ENCODE measurements at regions not wholly inside any gene's neighbourhood (a gene's known extent, or its start where the extent isn't known, plus 50 kb on each side); places are given as distances from the start of the nearest gene placed in this dataset.

DNA sequence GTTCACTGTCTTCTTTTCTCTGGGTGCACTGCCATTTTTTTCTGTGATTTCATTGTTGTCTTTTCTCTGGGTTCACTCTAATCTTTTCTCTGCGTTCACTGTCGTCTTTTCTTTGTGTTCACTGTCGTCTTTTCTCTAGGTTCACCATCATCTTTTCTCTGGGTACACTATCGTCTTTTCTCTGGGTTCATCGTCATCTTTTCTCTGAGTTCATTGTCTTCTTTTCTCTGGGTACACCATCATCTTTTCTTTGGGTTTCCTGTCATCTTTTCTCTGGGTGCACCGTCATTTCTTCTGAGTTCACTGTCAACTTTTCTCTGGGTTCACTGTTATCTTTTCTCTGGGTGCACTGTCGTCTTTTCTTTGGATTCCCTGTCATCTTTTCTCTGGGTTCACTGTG, 137.6 kb upstream of the MAP3K4 start:
- Histone ChIP-seq H3K4me1 (ENCODE audit: control insufficient read depth in 2 of 2, insufficient read depth in 2 of 2, low read length in 2 of 2) (no peaks in the 10 kb centered on the region), H3K9me3 (ENCODE audit: control insufficient read depth in 2 of 2, insufficient read depth in 1 of 2, low read length in 1 of 2) (no peaks in the 10 kb centered on the region), H3K27me3 (ENCODE audit: control insufficient read depth in 2 of 2, insufficient read depth in 1 of 2, low read length in 1 of 2) (no peaks in the 10 kb centered on the region), H3K4me3 (ENCODE audit: low read length in 2 of 2) (no peak overlapping the region), H3K36me3 (ENCODE audit: control insufficient read depth in 2 of 2, insufficient read depth in 2 of 2, low read length in 1 of 2) (no peaks in the 10 kb centered on the region), H3K27ac (ENCODE audit: low read depth in 1 of 2, low read length in 1 of 2) (no peak overlapping the region)
- 92% methylated on average over 7 of the region's 7 CpGs for WGBS
- no peak for DNase-seq (ENCODE audit: low read depth in 6 of 9, low spot score in 9 of 9)

- Histone ChIP-seq H3K36me3 (ENCODE audit: control insufficient read depth in 2 of 2, insufficient read depth in 2 of 2, low read length in 1 of 2) (no peaks in the 10 kb centered on the region), H3K4me1 (ENCODE audit: control insufficient read depth in 2 of 2, insufficient read depth in 2 of 2, low read length in 2 of 2) (no peaks in the 10 kb centered on the region), H3K4me3 (ENCODE audit: low read length in 2 of 2) (no peak overlapping the region), H3K27me3 (ENCODE audit: control insufficient read depth in 2 of 2, insufficient read depth in 1 of 2, low read length in 1 of 2) (no peaks in the 10 kb centered on the region), H3K9me3 (ENCODE audit: control insufficient read depth in 2 of 2, insufficient read depth in 1 of 2, low read length in 1 of 2) (peaks cover 0 to 15% of the 10 kb centered on the region in 2 donors), H3K27ac (ENCODE audit: low read depth in 1 of 2, low read length in 1 of 2) (no peak overlapping the region)
- 96% methylated on average over 3 of the region's 3 CpGs for WGBS
- no peak for DNase-seq (ENCODE audit: low read depth in 6 of 9, low spot score in 9 of 9)
Measured at GRCh38 chr6:160858886-160859285, 132.7 kb upstream of the MAP3K4 start.

- Histone ChIP-seq H3K36me3 (ENCODE audit: control insufficient read depth in 2 of 2, insufficient read depth in 2 of 2, low read length in 1 of 2) (no peaks in the 10 kb centered on the region), H3K9me3 (ENCODE audit: control insufficient read depth in 2 of 2, insufficient read depth in 1 of 2, low read length in 1 of 2) (peaks cover 0 to 20% of the 10 kb centered on the region in 2 donors), H3K4me3 (ENCODE audit: low read length in 2 of 2) (no peak overlapping the region), H3K27ac (ENCODE audit: low read depth in 1 of 2, low read length in 1 of 2) (no peak overlapping the region), H3K27me3 (ENCODE audit: control insufficient read depth in 2 of 2, insufficient read depth in 1 of 2, low read length in 1 of 2) (no peaks in the 10 kb centered on the region), H3K4me1 (ENCODE audit: control insufficient read depth in 2 of 2, insufficient read depth in 2 of 2, low read length in 2 of 2) (no peaks in the 10 kb centered on the region)
- DNase-seq (ENCODE audit: low read depth in 6 of 9, low spot score in 9 of 9) = no peak
- 89% methylated on average over 9 of the region's 9 CpGs for WGBS
Measured at GRCh38 chr6:160859822-160860221, 131.7 kb upstream of the MAP3K4 start.

DNA sequence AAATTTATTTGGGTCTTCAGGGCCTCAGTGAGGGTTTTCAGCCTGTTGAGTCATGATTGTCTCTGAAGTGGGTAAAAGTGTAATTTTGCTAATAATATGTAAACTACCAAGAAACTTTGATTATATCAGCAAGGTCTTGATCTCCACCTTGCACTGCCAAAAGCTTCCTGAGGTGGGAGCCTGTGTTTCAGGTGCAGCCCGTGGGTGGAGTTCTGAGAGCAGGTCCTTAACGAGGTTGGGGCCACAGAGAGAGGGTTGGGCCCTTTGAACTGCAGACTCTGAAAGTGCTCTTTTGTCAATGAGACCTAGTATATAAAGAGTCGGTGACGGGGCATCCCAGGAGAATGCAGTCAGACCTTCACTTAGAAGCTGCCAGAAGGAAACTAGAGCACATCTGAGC, 129.7 kb upstream of the MAP3K4 start:
- H3K27me3 ChIP-seq (ENCODE audit: control insufficient read depth in 2 of 2, insufficient read depth in 1 of 2, low read length in 1 of 2) = no peaks in the 10 kb centered on the region
- no peak overlapping the region for H3K4me3 ChIP-seq (ENCODE audit: low read length in 2 of 2)
- 65% methylated on average over 4 of the region's 4 CpGs for WGBS
- H3K9me3 ChIP-seq (ENCODE audit: control insufficient read depth in 2 of 2, insufficient read depth in 1 of 2, low read length in 1 of 2) = peaks cover under 1 to 22% of the 10 kb centered on the region in 2 donors
- DNase-seq (ENCODE audit: low read depth in 6 of 9, low spot score in 9 of 9) = no peak
- no peaks in the 10 kb centered on the region for H3K4me1 ChIP-seq (ENCODE audit: control insufficient read depth in 2 of 2, insufficient read depth in 2 of 2, low read length in 2 of 2)
- no peaks in the 10 kb centered on the region for H3K36me3 ChIP-seq (ENCODE audit: control insufficient read depth in 2 of 2, insufficient read depth in 2 of 2, low read length in 1 of 2)
- no peak overlapping the region for H3K27ac ChIP-seq (ENCODE audit: low read depth in 1 of 2, low read length in 1 of 2)

DNA sequence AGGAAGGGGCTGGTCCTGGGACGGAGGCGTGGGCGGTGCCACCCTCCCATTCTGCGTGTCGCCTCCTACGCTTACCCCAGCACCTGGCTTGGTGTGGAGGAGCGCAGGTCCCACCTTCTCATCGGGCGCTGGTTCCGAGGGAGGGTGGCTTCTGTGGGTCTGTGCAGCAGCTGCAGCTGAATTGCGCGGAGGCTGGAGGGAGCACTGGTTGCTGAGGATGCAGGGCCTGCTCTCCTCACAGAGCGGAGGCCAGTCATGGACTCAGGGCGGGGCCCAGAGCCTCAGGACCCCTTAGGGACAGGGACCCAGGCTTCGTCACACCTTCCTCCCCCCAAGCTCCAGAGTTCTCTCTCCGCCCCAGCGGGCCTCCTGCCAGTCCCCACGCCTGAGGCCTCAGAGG, 127.8 kb upstream of the MAP3K4 start:
- no peaks in the 10 kb centered on the region for H3K4me1 ChIP-seq (ENCODE audit: control insufficient read depth in 2 of 2, insufficient read depth in 2 of 2, low read length in 2 of 2)
- H3K36me3 ChIP-seq (ENCODE audit: control insufficient read depth in 2 of 2, insufficient read depth in 2 of 2, low read length in 1 of 2) = no peaks in the 10 kb centered on the region
- H3K9me3 ChIP-seq (ENCODE audit: control insufficient read depth in 2 of 2, insufficient read depth in 1 of 2, low read length in 1 of 2) = peaks cover 1 to 23% of the 10 kb centered on the region in 2 donors
- H3K27me3 ChIP-seq (ENCODE audit: control insufficient read depth in 2 of 2, insufficient read depth in 1 of 2, low read length in 1 of 2) = no peaks in the 10 kb centered on the region
- WGBS = 96% methylated on average over 18 of the region's 18 CpGs
- no peak for DNase-seq (ENCODE audit: low read depth in 6 of 9, low spot score in 9 of 9)
- no peak overlapping the region for H3K4me3 ChIP-seq (ENCODE audit: low read length in 2 of 2)
- no peak overlapping the region for H3K27ac ChIP-seq (ENCODE audit: low read depth in 1 of 2, low read length in 1 of 2)

DNA sequence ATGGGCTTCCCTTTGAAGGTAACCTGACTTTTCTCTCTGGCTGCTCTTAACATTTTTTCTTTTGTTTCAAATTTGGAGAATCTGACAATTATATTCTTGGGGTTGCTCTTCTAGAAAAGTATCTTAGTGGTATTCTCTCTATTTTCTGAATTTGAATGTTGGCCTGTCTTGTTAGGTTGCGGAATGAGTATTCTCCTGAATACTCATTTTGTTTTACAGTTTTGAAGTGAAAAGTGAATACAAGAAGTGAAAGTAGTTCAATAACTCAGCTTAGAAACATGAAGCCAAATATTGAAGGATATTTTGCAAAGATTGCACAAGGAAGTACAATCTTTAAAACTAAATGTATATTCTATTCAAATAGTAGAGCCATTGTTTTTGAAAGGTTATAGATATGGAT, 120.2 kb upstream of the MAP3K4 start:
- no peak overlapping the region for H3K4me3 ChIP-seq (ENCODE audit: low read length in 2 of 2)
- H3K27me3 ChIP-seq (ENCODE audit: control insufficient read depth in 2 of 2, insufficient read depth in 1 of 2, low read length in 1 of 2) = no peaks in the 10 kb centered on the region
- no peak overlapping the region for H3K27ac ChIP-seq (ENCODE audit: low read depth in 1 of 2, low read length in 1 of 2)
- H3K9me3 ChIP-seq (ENCODE audit: control insufficient read depth in 2 of 2, insufficient read depth in 1 of 2, low read length in 1 of 2) = peaks cover 1 to 3% of the 10 kb centered on the region in 2 donors
- H3K36me3 ChIP-seq (ENCODE audit: control insufficient read depth in 2 of 2, insufficient read depth in 2 of 2, low read length in 1 of 2) = no peaks in the 10 kb centered on the region
- no peak for DNase-seq (ENCODE audit: low read depth in 6 of 9, low spot score in 9 of 9)
- WGBS = 97% methylated on average over 1 of the region's 1 CpG
- no peaks in the 10 kb centered on the region for H3K4me1 ChIP-seq (ENCODE audit: control insufficient read depth in 2 of 2, insufficient read depth in 2 of 2, low read length in 2 of 2)

GRCh38 chr6:160881148-160881808, 110.3 kb upstream of the MAP3K4 start:
- Histone ChIP-seq H3K36me3 (ENCODE audit: control insufficient read depth in 2 of 2, insufficient read depth in 2 of 2, low read length in 1 of 2) (no peaks in the 10 kb centered on the region), H3K27me3 (ENCODE audit: control insufficient read depth in 2 of 2, insufficient read depth in 1 of 2, low read length in 1 of 2) (no peaks in the 10 kb centered on the region), H3K4me1 (ENCODE audit: control insufficient read depth in 2 of 2, insufficient read depth in 2 of 2, low read length in 2 of 2) (no peaks in the 10 kb centered on the region), H3K27ac (ENCODE audit: low read depth in 1 of 2, low read length in 1 of 2) (no peak overlapping the region), H3K4me3 (ENCODE audit: low read length in 2 of 2) (no peak overlapping the region), H3K9me3 (ENCODE audit: control insufficient read depth in 2 of 2, insufficient read depth in 1 of 2, low read length in 1 of 2) (peaks cover 0 to 4% of the 10 kb centered on the region in 2 donors)
- no peak for DNase-seq (ENCODE audit: low read depth in 6 of 9, low spot score in 9 of 9)
- 24% methylated on average over 2 of the region's 2 CpGs for WGBS

DNA sequence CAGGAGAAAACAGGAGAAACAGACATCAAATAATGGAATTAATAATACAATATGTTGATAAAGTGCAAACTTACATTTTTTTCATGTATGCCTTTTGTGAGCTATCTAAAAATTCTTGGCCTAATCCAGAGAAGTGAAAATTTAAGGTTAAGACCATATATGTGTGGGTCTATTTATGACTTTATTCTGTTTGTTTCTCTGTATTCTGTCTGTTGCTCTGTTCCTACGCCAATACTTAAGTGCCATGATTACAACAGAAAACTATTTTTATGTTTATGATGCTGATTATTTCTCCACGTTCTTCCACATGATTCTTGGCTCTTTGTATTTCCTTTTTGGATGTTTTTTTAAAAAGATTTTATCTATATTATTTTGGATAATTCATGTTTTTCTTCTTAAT, 109.6 kb upstream of the MAP3K4 start:
- no peak for DNase-seq (ENCODE audit: low read depth in 6 of 9, low spot score in 9 of 9)
- Histone ChIP-seq H3K4me3 (ENCODE audit: low read length in 2 of 2) (no peak overlapping the region), H3K9me3 (ENCODE audit: control insufficient read depth in 2 of 2, insufficient read depth in 1 of 2, low read length in 1 of 2) (peaks cover 0 to 2% of the 10 kb centered on the region in 2 donors), H3K27me3 (ENCODE audit: control insufficient read depth in 2 of 2, insufficient read depth in 1 of 2, low read length in 1 of 2) (no peaks in the 10 kb centered on the region), H3K27ac (ENCODE audit: low read depth in 1 of 2, low read length in 1 of 2) (no peak overlapping the region), H3K36me3 (ENCODE audit: control insufficient read depth in 2 of 2, insufficient read depth in 2 of 2, low read length in 1 of 2) (no peaks in the 10 kb centered on the region), H3K4me1 (ENCODE audit: control insufficient read depth in 2 of 2, insufficient read depth in 2 of 2, low read length in 2 of 2) (no peaks in the 10 kb centered on the region)
- WGBS = 60% methylated on average over 2 of the region's 2 CpGs

DNA sequence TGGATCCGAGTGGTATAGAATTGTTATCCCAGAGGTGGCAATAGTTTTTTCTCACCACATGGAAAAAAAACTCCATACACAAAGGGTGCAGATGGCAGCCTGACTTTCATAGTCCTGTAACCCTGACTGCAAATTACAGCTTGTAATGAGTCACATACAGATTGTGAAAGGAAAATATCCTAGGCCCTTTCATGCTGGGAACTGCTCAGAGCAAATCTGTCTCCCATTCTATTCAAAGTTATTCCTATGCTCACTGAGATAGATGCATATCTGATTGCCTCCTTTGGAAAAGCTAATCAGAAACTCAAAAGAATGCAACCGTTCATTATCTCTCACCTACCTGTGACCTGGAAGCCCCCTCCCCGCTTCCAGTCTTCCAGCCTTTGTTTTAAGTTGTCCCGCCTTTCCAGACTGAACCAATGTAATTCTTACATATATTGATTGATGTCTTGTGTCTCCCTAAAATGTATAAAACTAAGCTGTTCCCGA, 108.7 kb upstream of the MAP3K4 start:
- H3K4me3 ChIP-seq (ENCODE audit: low read length in 2 of 2) = no peak overlapping the region
- no peak overlapping the region for H3K27ac ChIP-seq (ENCODE audit: low read depth in 1 of 2, low read length in 1 of 2)
- H3K27me3 ChIP-seq (ENCODE audit: control insufficient read depth in 2 of 2, insufficient read depth in 1 of 2, low read length in 1 of 2) = no peaks in the 10 kb centered on the region
- no peaks in the 10 kb centered on the region for H3K4me1 ChIP-seq (ENCODE audit: control insufficient read depth in 2 of 2, insufficient read depth in 2 of 2, low read length in 2 of 2)
- no peaks in the 10 kb centered on the region for H3K9me3 ChIP-seq (ENCODE audit: control insufficient read depth in 2 of 2, insufficient read depth in 1 of 2, low read length in 1 of 2)
- DNase-seq (ENCODE audit: low read depth in 6 of 9, low spot score in 9 of 9) = no peak
- 58% methylated on average over 5 of the region's 5 CpGs for WGBS
- no peaks in the 10 kb centered on the region for H3K36me3 ChIP-seq (ENCODE audit: control insufficient read depth in 2 of 2, insufficient read depth in 2 of 2, low read length in 1 of 2)
